ENCODE measurements at regions not wholly inside any gene's neighbourhood (a gene's known extent, or its start where the extent isn't known, plus 50 kb on each side); places are given as distances from the start of the nearest gene placed in this dataset.

GRCh38 chr4:79150820-79151416 is 174.9 kb downstream of the NAA11 start:
- TF ChIP-seq, protein P1, sequence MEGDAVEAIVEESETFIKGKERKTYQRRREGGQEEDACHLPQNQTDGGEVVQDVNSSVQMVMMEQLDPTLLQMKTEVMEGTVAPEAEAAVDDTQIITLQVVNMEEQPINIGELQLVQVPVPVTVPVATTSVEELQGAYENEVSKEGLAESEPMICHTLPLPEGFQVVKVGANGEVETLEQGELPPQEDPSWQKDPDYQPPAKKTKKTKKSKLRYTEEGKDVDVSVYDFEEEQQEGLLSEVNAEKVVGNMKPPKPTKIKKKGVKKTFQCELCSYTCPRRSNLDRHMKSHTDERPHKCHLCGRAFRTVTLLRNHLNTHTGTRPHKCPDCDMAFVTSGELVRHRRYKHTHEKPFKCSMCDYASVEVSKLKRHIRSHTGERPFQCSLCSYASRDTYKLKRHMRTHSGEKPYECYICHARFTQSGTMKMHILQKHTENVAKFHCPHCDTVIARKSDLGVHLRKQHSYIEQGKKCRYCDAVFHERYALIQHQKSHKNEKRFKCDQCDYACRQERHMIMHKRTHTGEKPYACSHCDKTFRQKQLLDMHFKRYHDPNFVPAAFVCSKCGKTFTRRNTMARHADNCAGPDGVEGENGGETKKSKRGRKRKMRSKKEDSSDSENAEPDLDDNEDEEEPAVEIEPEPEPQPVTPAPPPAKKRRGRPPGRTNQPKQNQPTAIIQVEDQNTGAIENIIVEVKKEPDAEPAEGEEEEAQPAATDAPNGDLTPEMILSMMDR (IDR thresholded peaks at IDR 0.05; ENCODE audit: insufficient read depth, low read length), result no peak
- TF ChIP-seq POLR2AphosphoS5 (IDR thresholded peaks at IDR 0.05; ENCODE audit: low read depth) (no peak), REST (IDR thresholded peaks at IDR 0.05; ENCODE audit: insufficient replicate concordance, low read depth) (no peak), SPI1 (IDR thresholded peaks at IDR 0.05; ENCODE audit: borderline replicate concordance, low read depth) (no peak)

All from HL-60 (cell line).